ENCODE measurements at regions not wholly inside any gene's neighbourhood (a gene's known extent, or its start where the extent isn't known, plus 50 kb on each side); places are given as distances from the start of the nearest gene placed in this dataset.

- POLR2A ChIA-PET: no interaction called here
- CTCF ChIA-PET: interaction anchor here (1.4 to 1.5 kb wide), 2 partner anchors 13 to 25 kb away, joined by 3 to 7 read pairs; no protein-coding TSS in a partner anchor
- no peak for DNase-seq (ENCODE audit: extremely low spot score)
- no peak for TF ChIP-seq CTCF (IDR thresholded peaks at IDR 0.05; ENCODE audit: control extremely low read depth, extremely low read depth, low read depth, missing control alignments)
Observed at GRCh38 chr11:15888556-15889345, 467.6 kb downstream of the SOX6 start.

- DNase-seq (ENCODE audit: extremely low spot score): no peak
- CTCF ChIA-PET: interaction anchor here (1.4 to 1.5 kb wide), 2 partner anchors 14 to 24 kb away, joined by 3 to 7 read pairs; no protein-coding TSS in a partner anchor
- no peak for TF ChIP-seq CTCF (IDR thresholded peaks at IDR 0.05; ENCODE audit: control extremely low read depth, extremely low read depth, low read depth, missing control alignments)
- POLR2A ChIA-PET: no interaction called here
Observed at GRCh38 chr11:15889363-15890030, 466.8 kb downstream of the SOX6 start.

GRCh38 chr11:15890031-15890713, 466.2 kb downstream of the SOX6 start:
- DNase-seq (ENCODE audit: extremely low spot score): no peak
- POLR2A ChIA-PET: no interaction called here
- TF ChIP-seq CTCF (IDR thresholded peaks at IDR 0.05; ENCODE audit: control extremely low read depth, extremely low read depth, low read depth, missing control alignments): no peak
- CTCF ChIA-PET: interaction anchor here (1.4 to 1.5 kb wide), 2 partner anchors 14 to 24 kb away, joined by 3 to 7 read pairs; no protein-coding TSS in a partner anchor

GRCh38 chr11:15893080-15893492, 463.3 kb downstream of the SOX6 start:
- no peak for DNase-seq (ENCODE audit: extremely low spot score)
- ChIA-PET CTCF (interaction anchor here (1.4 kb wide), 1 partner anchor 28 kb away, joined by 3 read pairs; no protein-coding TSS in a partner anchor), POLR2A (no interaction called here)
- no peak for TF ChIP-seq CTCF (IDR thresholded peaks at IDR 0.05; ENCODE audit: control extremely low read depth, extremely low read depth, low read depth, missing control alignments)

GRCh38 chr11:15896026-15896425, 460.3 kb downstream of the SOX6 start:
- no peak for TF ChIP-seq CTCF (IDR thresholded peaks at IDR 0.05; ENCODE audit: control extremely low read depth, extremely low read depth, low read depth, missing control alignments)
- CTCF ChIA-PET: no interaction called here
- POLR2A ChIA-PET: no interaction called here
- DNase-seq (ENCODE audit: extremely low spot score): no peak

GRCh38 chr11:15896530-15896929, 459.8 kb downstream of the SOX6 start:
- ChIA-PET POLR2A (no interaction called here), CTCF (no interaction called here)
- TF ChIP-seq CTCF (IDR thresholded peaks at IDR 0.05; ENCODE audit: control extremely low read depth, extremely low read depth, low read depth, missing control alignments): no peak
- DNase-seq (ENCODE audit: extremely low spot score): no peak
